Esophagus muscularis mucosa (tissue), 4 donors: ENCODE measurements at regions not wholly inside any gene's neighbourhood (a gene's known extent, or its start where the extent isn't known, plus 50 kb on each side); places are given as distances from the start of the nearest gene placed in this dataset.

Experiments
- DNase-seq: peaks from one replicate; pipeline ENCODE4 v3.0.0-alpha.2; 2017; ENCODE audit errors: extremely low spot score
- H3K27ac ChIP-seq, 4 donors: fragments of 200-600 bp; sonication (generic); replicated peaks in 1 of 4; 1 replicate in 3 of 4; 2 replicates in 1 of 4; pipeline ENCODE4 v1.5.1; 2016 to 2019; ENCODE audit warnings: mild to moderate bottlenecking in 1 of 4
- H3K27me3 ChIP-seq, 4 donors: fragments of 200-600 bp; sonication (generic); one replicate each; pipeline versions ENCODE4 v1.5.1 to v1.6.0; 2016 to 2019
- H3K36me3 ChIP-seq, 4 donors: fragments of 200-600 bp; sonication (generic); one replicate each; pipeline ENCODE4 v1.5.1; 2016 to 2019
- H3K4me1 ChIP-seq, 4 donors: fragments of 200-600 bp; sonication (generic); one replicate each; pipeline ENCODE4 v1.5.1; 2016 to 2019
- H3K4me3 ChIP-seq, 4 donors: fragments of 200-600 bp; sonication (generic); 1 replicate in 2 of 4; 2 replicates in 2 of 4; pipeline ENCODE4 v1.5.1; 2016 to 2019; ENCODE audit warnings: mild to moderate bottlenecking in 4 of 4, moderate library complexity in 1 of 4
- H3K9me3 ChIP-seq, 4 donors: fragments of 200-600 bp; sonication (generic); 1 replicate in 3 of 4; 2 replicates in 1 of 4; pipeline ENCODE4 v1.5.1; 2016 to 2019
- CTCF ChIP-seq, 3 experiments: fragments of 200-600 bp in 2 of 3; fragments of 450-650 bp in 1 of 3; sonication (generic) in 2 of 3; IDR thresholded peaks; one replicate each; pipeline ENCODE4 v1.5.1; 2017 to 2019; ENCODE audit warnings: antibody characterized with exemption in 3 of 3, mild to moderate bottlenecking in 2 of 3, moderate library complexity in 1 of 3
- EP300 ChIP-seq: sonication (generic); formaldehyde crosslinking; IDR thresholded peaks from one replicate; pipeline ENCODE4 v1.6.1; 2017; ENCODE audit warnings: antibody characterized with exemption
- POLR2A ChIP-seq: fragments of 450-650 bp; IDR thresholded peaks from one replicate; pipeline ENCODE4 v1.6.1; 2017; ENCODE audit warnings: antibody characterized with exemption, moderate library complexity, mild to moderate bottlenecking, low read depth
- POLR2AphosphoS5 ChIP-seq, 2 donors: sonication (generic); formaldehyde crosslinking; IDR thresholded peaks; one replicate each; pipeline ENCODE4 v1.6.1; 2017; ENCODE audit warnings: antibody characterized with exemption in 2 of 2
- WGBS: methylation state at CpG from one replicate; pipeline ENCODE4 v1.1.5; 2018; 5-methylcytosine and 5-hydroxymethylcytosine counted together
- intact Hi-C: fragments of 100-400 bp; cut with DNase I; formaldehyde crosslinking; loops from one replicate; pipeline ENCODE4 v1.15.1; 2023

- WGBS = 83% methylated on average over 9 of the region's 9 CpGs
- no peaks in the 10 kb centered on the region for H3K9me3 ChIP-seq
- H3K4me3 ChIP-seq = no peak overlapping the region
- no peak for TF ChIP-seq EP300
- no peaks in the 10 kb centered on the region for H3K4me1 ChIP-seq
- DNase-seq = no peak
- H3K27ac ChIP-seq = no peak overlapping the region
- H3K27me3 ChIP-seq = peaks cover 0 to 15% (median 0%) of the 10 kb centered on the region in 4 donors
- no peaks in the 10 kb centered on the region for H3K36me3 ChIP-seq
- intact Hi-C loops = no loop called here
Observed at GRCh38 chr9:87803623-87804345, 77.9 kb downstream of the CTSL start.

GRCh38 chr9:87805259-87805658 lies 77.4 kb upstream of the SPATA31E1 start:
- no peak for DNase-seq
- Histone ChIP-seq H3K4me1 (no peaks in the 10 kb centered on the region), H3K36me3 (no peaks in the 10 kb centered on the region), H3K27ac (no peak overlapping the region), H3K27me3 (peaks cover 0 to 15% (median 0%) of the 10 kb centered on the region in 4 donors), H3K9me3 (no peaks in the 10 kb centered on the region), H3K4me3 (no peak overlapping the region)
- no peak for TF ChIP-seq POLR2AphosphoS5 (IDR thresholded peaks at IDR 0.05)
- TF ChIP-seq POLR2A = no peak
- no peak for TF ChIP-seq CTCF (IDR thresholded peaks at IDR 0.05)
- TF ChIP-seq EP300 = no peak
- intact Hi-C loops = no loop called here
- WGBS = 96% methylated on average over 5 of the region's 5 CpGs

- Histone ChIP-seq H3K27me3 (peaks cover 0 to 11% (median 0%) of the 10 kb centered on the region in 4 donors), H3K36me3 (no peaks in the 10 kb centered on the region), H3K4me1 (peaks cover 0 to 4% (median 0%) of the 10 kb centered on the region in 4 donors), H3K9me3 (no peaks in the 10 kb centered on the region), H3K27ac (no peak overlapping the region), H3K4me3 (no peak overlapping the region)
- intact Hi-C loops = loop anchor here (5.0 to 10.0 kb wide), 2 partner anchors 128 to 475 kb away; no protein-coding TSS in a partner anchor
- TF ChIP-seq POLR2A (no peak), EP300 (no peak), POLR2AphosphoS5 (IDR thresholded peaks at IDR 0.05) (no peak), CTCF (IDR thresholded peaks at IDR 0.05) (no peak)
- no peak for DNase-seq
- 92% methylated on average over 5 of the region's 5 CpGs for WGBS
Observed at GRCh38 chr9:87810008-87810407, 72.7 kb upstream of the SPATA31E1 start.

- TF ChIP-seq CTCF (IDR thresholded peaks at IDR 0.05) (no peak), POLR2AphosphoS5 (IDR thresholded peaks at IDR 0.05) (no peak), POLR2A (no peak), EP300 (no peak)
- peaks cover 0 to 4% (median 0%) of the 10 kb centered on the region in 4 donors for H3K4me1 ChIP-seq
- H3K36me3 ChIP-seq = no peaks in the 10 kb centered on the region
- intact Hi-C loops = loop anchor here (5.0 to 10.0 kb wide), 2 partner anchors 128 to 476 kb away; no protein-coding TSS in a partner anchor
- WGBS = 79% methylated on average over 5 of the region's 5 CpGs
- no peak for DNase-seq
- H3K9me3 ChIP-seq = no peaks in the 10 kb centered on the region
- no peak overlapping the region for H3K4me3 ChIP-seq
- H3K27ac ChIP-seq = no peak overlapping the region
- peaks cover 0 to 9% (median 0%) of the 10 kb centered on the region in 4 donors for H3K27me3 ChIP-seq
Observed at GRCh38 chr9:87810679-87811178, 71.9 kb upstream of the SPATA31E1 start.

GRCh38 chr9:87812375-87813118 lies 70.1 kb upstream of the SPATA31E1 start:
- Histone ChIP-seq H3K27me3 (no peaks in the 10 kb centered on the region), H3K4me3 (no peak overlapping the region), H3K9me3 (no peaks in the 10 kb centered on the region), H3K27ac (no peak overlapping the region), H3K4me1 (peaks cover 0 to 4% (median 1%) of the 10 kb centered on the region in 4 donors), H3K36me3 (no peaks in the 10 kb centered on the region)
- no peak for DNase-seq
- intact Hi-C loops = loop anchor here (5.0 to 10.0 kb wide), 2 partner anchors 130 to 478 kb away; no protein-coding TSS in a partner anchor
- TF ChIP-seq POLR2A (no peak), POLR2AphosphoS5 (IDR thresholded peaks at IDR 0.05) (no peak), CTCF (IDR thresholded peaks at IDR 0.05) (peak; percentile 69 to 92 (median 72)), EP300 (no peak)
- WGBS = 48% methylated on average over 13 of the region's 13 CpGs
